Keratinocyte (primary cell): ENCODE measurements at regions not wholly inside any gene's neighbourhood (a gene's known extent, or its start where the extent isn't known, plus 50 kb on each side); places are given as distances from the start of the nearest gene placed in this dataset.

ENCODE experiments used
- DNase-seq: peaks from one replicate; pipeline ENCODE4 v3.0.0-alpha.2; 2011; ENCODE audit warnings: low read depth, missing footprints, low spot score
- FAIRE-seq: peaks from 2 replicates; lab custom pipeline; 2011; peaks lifted over from hg19 to GRCh38; lab: Jason Lieb, UNC
- H2AFZ ChIP-seq: 2 replicates; pipeline ENCODE4 v1.6.0; 2012; ENCODE audit warnings: low read length, control low read depth, inconsistent platforms; ENCODE audit not compliant: control insufficient read depth
- H3K27ac ChIP-seq: 2 replicates; pipeline ENCODE4 v1.5.1; 2011; ENCODE audit warnings: low read length; ENCODE audit not compliant: control insufficient read depth, insufficient read depth
- H3K27me3 ChIP-seq: 3 replicates; pipeline ENCODE4 v1.6.0; 2011; ENCODE audit warnings: low read length; ENCODE audit not compliant: control insufficient read depth, insufficient read depth; ENCODE audit errors: extremely low read depth
- H3K36me3 ChIP-seq, 2 experiments: 2 replicates in 1 of 2; 3 replicates in 1 of 2; pipeline ENCODE4 v1.5.1; 2011; ENCODE audit warnings: low read length in 2 of 2, mild to moderate bottlenecking in 1 of 2; ENCODE audit not compliant: control insufficient read depth in 2 of 2, insufficient read depth in 2 of 2; ENCODE audit errors: extremely low read depth in 1 of 2
- H3K4me1 ChIP-seq: 3 replicates; pipeline ENCODE4 v1.5.1; 2011; ENCODE audit warnings: low read length; ENCODE audit not compliant: control insufficient read depth, insufficient read depth; ENCODE audit errors: extremely low read depth
- H3K4me2 ChIP-seq: 3 replicates; pipeline ENCODE4 v1.6.0; 2011; ENCODE audit warnings: low read depth, low read length; ENCODE audit not compliant: control insufficient read depth, insufficient read depth; ENCODE audit errors: extremely low read depth
- H3K4me3 ChIP-seq, 3 experiments: fragments of 200-600 bp in 1 of 3; sonication (generic) in 1 of 3; 2 replicates in 2 of 3; 3 replicates in 1 of 3; pipeline ENCODE4 v1.5.1; 2011 to 2016; ENCODE audit warnings: low read length in 3 of 3, mild to moderate bottlenecking in 3 of 3, control low read depth in 2 of 3, inconsistent platforms in 1 of 3, low read depth in 1 of 3, mixed read lengths in 1 of 3, mixed run types in 1 of 3, moderate library complexity in 1 of 3; ENCODE audit not compliant: control insufficient read depth in 2 of 3, insufficient read depth in 2 of 3; ENCODE audit errors: extremely low read depth in 1 of 3
- H3K79me2 ChIP-seq: 2 replicates; pipeline ENCODE4 v1.6.0; 2012; ENCODE audit warnings: low read length; ENCODE audit not compliant: control insufficient read depth, insufficient read depth
- H3K9ac ChIP-seq: 3 replicates; pipeline ENCODE4 v1.6.0; 2011; ENCODE audit warnings: low read length; ENCODE audit not compliant: control insufficient read depth, insufficient read depth; ENCODE audit errors: extremely low read depth
- H3K9me1 ChIP-seq: 3 replicates; pipeline ENCODE4 v1.6.0; 2011; ENCODE audit warnings: low read length; ENCODE audit not compliant: control insufficient read depth, insufficient read depth; ENCODE audit errors: extremely low read depth
- H3K9me3 ChIP-seq: 2 replicates; pipeline ENCODE4 v1.5.1; 2012; ENCODE audit warnings: low read depth, low read length; ENCODE audit not compliant: control insufficient read depth
- H4K20me1 ChIP-seq: 3 replicates; pipeline ENCODE4 v1.6.0; 2011; ENCODE audit warnings: low read length; ENCODE audit not compliant: control insufficient read depth, insufficient read depth; ENCODE audit errors: extremely low read depth
- CTCF ChIP-seq, 3 experiments: IDR thresholded peaks in 1 of 3; conservative IDR thresholded peaks in 1 of 3; optimal IDR thresholded peaks in 1 of 3; 2 replicates in 2 of 3; 3 replicates in 1 of 3; pipeline versions ENCODE3 to v1.5.1; 2011; ENCODE audit warnings: low read length in 3 of 3, mild to moderate bottlenecking in 3 of 3, moderate library complexity in 2 of 3, control low read depth in 1 of 3, inconsistent platforms in 1 of 3; ENCODE audit not compliant: insufficient read depth in 2 of 3; ENCODE audit errors: extremely low read depth in 1 of 3
- EZH2 ChIP-seq: IDR thresholded peaks from one replicate; pipeline ENCODE4 v1.6.1; 2012; ENCODE audit warnings: inconsistent platforms, mild to moderate bottlenecking, low read length, moderate library complexity
- dilution Hi-C: fragments of 300-500 bp; cut with MboI; formaldehyde crosslinking; loops from one replicate; pipeline ENCODE4 v1.7.0; 2020; ENCODE audit warnings: low sequenced_read_pairs; ENCODE audit not compliant: extremely low pct_ligation_motif_present

- H3K36me3 ChIP-seq: no peaks in the 10 kb centered on the region
- no peak overlapping the region for H3K4me3 ChIP-seq
- H3K4me2 ChIP-seq: no peak overlapping the region
- H2AFZ ChIP-seq: no peak overlapping the region
- FAIRE-seq: no peak
- TF ChIP-seq CTCF (optimal IDR thresholded peaks at IDR 0.05 in 1 of 3, IDR thresholded peaks at IDR 0.05 in 1 of 3, conservative IDR thresholded peaks at IDR 0.05 in 1 of 3; ENCODE audit: extremely low read depth in 1 of 3, insufficient read depth in 2 of 3, low read length in 3 of 3): no peak
- no peaks in the 10 kb centered on the region for H3K27me3 ChIP-seq
- H3K79me2 ChIP-seq: no peaks in the 10 kb centered on the region
- dilution Hi-C loops: no loop called here
- H4K20me1 ChIP-seq: no peaks in the 10 kb centered on the region
- H3K27ac ChIP-seq: no peak overlapping the region
- H3K4me1 ChIP-seq: no peaks in the 10 kb centered on the region
- DNase-seq: no peak
- no peaks in the 10 kb centered on the region for H3K9me3 ChIP-seq
- no peak overlapping the region for H3K9ac ChIP-seq
- H3K9me1 ChIP-seq: no peaks in the 10 kb centered on the region
Observed at GRCh38 chr22:22820626-22821025, 67.0 kb upstream of the IGLL5 start.

GRCh38 chr22:22821340-22821739 is 66.3 kb upstream of the IGLL5 start:
- Histone ChIP-seq H3K4me2 (no peak overlapping the region), H3K9me3 (no peaks in the 10 kb centered on the region), H3K79me2 (no peaks in the 10 kb centered on the region), H3K9me1 (no peaks in the 10 kb centered on the region), H2AFZ (no peak overlapping the region), H3K36me3 (no peaks in the 10 kb centered on the region), H3K27ac (no peak overlapping the region), H3K9ac (no peak overlapping the region), H3K27me3 (no peaks in the 10 kb centered on the region), H3K4me1 (no peaks in the 10 kb centered on the region), H3K4me3 (no peak overlapping the region), H4K20me1 (no peaks in the 10 kb centered on the region)
- DNase-seq: no peak
- TF ChIP-seq EZH2: no peak
- TF ChIP-seq CTCF (optimal IDR thresholded peaks at IDR 0.05 in 1 of 3, IDR thresholded peaks at IDR 0.05 in 1 of 3, conservative IDR thresholded peaks at IDR 0.05 in 1 of 3; ENCODE audit: extremely low read depth in 1 of 3, insufficient read depth in 2 of 3, low read length in 3 of 3): no peak
- dilution Hi-C loops: no loop called here
- FAIRE-seq: no peak
